DMS153 treated with DMSO at 0.1 percent for 48 hours (cell line): ENCODE measurements at regions not wholly inside any gene's neighbourhood (a gene's known extent, or its start where the extent isn't known, plus 50 kb on each side); places are given as distances from the start of the nearest gene placed in this dataset.

Source experiments
- DNase-seq: peaks from one replicate; lab custom pipeline; 2025; ENCODE audit not compliant: unreplicated experiment; lab: John Stamatoyannopoulos, UW

DNA sequence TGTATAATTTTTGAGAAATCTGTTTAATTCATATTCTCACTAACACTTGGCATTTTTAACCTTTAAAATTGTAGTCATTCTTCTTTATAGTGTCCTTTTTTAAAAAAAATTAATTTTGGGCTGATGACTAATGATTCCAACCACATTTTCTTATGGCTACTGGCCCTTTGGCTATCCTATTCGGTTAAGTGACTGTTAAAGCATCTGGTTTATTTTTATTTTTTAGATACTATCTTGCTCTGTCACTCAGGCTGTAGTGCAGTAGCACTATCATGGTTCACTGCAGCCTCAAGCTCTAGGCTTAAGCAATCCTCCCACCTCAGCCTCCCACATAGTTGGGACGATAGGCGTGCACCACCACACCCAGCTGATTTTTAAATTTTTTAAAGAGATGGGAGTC is 723.2 kb upstream of the CXADR start:
- DNase-seq = no peak

- DNase-seq = no peak
Observed at GRCh38 chr21:16792101-16792500, 720.7 kb upstream of the CXADR start.

DNA sequence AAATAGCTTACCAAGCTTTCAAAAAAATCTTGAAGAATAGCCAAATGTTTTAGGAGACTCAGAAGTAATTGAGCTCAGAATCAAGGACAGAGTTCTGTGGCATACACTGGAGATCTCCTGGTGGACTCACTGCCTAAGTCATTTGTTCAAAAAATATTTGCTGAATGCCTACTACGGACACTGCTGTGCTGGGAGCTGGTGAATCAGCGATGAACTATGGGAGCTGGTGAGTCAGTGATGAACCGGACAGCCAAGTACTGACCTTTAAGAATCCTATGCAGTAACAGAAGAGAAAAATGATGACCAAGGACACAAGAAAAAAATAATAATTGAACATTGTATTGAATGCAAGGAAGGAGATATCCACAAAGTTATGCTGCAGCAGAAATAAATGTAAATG is 717.9 kb upstream of the CXADR start:
- no peak for DNase-seq

DNA sequence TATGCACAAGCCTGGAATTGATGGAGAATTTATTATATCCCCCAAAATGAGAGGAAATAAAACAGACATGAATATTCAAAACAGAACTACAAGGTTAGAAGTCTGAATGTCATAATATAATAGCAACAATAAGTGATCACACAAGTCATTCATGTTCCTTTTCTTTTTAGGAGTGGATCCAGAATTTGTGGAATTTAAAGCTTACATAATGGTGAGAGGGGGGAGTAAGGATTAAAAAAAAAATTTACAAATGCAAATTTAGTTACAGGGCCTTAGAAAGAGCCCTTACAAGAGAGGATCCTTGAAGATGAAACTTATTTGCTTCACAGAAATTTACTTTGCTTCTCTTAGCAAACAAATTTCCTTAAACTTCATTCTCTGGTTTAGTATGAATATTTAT is 716.1 kb upstream of the CXADR start:
- no peak for DNase-seq

DNA sequence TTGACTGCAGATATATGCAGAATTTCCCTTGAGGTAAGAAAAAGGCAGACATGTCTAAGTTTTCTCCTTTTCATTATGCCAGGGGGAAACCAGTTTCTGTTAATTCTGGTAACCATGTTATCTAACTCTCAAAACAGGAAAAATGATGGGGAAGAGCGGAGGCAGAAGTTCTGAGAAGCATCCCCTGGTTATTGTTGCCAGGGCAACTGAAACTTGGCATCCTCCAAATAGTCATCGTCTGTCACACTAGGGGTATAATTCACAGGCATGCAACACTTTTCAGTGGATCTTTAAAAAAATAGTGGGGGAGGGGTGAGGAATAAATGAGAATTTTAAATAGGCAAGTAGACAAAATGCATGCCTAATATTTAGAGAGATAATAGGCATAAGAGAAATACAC is 715.3 kb upstream of the CXADR start:
- DNase-seq = no peak

DNA sequence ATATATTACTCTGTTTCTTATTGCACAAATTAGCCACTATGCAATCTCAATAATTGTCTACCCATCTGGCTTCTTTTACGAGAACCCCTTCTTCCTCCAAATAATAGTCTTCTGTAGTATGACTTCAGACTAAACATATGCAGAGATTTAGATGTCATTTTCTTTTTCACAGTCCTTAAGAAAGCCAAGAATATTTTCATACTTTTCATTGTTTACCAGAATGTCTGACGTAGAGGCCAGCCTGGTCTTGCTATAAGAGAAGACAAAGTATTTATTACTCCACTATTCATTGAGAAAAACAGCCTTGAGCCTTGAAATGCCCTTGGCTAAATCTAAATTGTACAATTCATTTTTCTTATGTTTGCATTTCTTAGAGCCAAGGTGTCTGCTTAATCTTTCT is 714.9 kb upstream of the CXADR start:
- no peak for DNase-seq

- no peak for DNase-seq
Observed at GRCh38 chr21:16800536-16801275, 712.1 kb upstream of the CXADR start.

DNA sequence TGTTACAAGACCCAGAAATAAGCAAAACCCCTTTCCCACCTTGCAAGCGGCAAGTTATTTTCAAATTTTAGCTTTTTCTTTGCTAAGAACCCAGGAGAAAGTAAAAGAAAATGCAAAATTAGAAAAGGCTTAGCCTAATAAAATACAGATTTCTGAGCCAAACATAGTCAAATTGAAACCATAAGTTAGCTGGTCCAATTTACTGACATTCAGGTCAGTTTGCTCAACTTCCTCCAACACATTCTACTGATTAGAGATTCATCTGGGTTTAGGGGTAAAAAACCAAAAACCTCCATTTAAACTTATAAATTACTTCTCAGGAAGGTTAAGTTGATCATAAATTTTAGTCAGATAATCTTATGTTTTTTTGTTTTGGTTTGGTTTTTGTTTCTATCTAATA is 701.8 kb upstream of the CXADR start:
- DNase-seq = no peak

DNA sequence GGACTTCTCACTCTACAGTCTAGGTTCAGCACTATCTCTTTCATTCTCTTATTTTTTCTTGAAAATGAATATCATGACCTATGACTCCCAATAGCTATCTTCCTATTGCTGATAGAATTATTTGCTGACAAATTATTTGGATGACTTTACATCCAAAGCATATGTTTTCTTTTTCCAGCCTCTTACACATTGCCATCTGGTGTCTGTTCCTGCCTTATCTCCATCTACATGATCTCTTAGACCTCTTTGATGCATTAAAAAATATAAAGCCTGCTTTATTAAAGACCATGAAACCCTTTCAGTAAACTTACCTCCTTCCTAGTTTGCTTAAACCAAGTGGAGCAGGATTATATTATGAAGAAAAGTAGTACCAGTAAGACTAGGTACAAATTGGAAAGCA is 700.9 kb upstream of the CXADR start:
- no peak for DNase-seq

DNA sequence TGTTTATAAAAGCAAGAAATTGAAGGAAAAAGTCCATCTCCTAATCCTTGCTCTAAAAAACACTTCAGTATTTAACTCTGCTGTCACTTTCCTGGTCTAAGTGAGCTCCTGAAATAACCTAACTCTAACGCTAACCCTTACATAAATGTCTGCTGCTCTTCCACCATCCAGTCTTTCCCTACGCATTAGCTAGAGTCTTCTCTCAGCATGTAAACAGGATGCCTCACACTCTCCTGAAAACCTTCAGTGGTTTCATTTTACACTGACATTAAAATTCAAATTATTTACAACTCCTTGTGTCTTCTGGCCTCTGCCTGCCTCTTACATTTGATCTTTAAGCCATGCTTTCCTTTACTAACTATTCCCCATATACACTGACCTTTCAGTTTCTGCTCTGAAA is 697.6 kb upstream of the CXADR start:
- no peak for DNase-seq

- no peak for DNase-seq
Observed at GRCh38 chr21:16821588-16821987, 691.3 kb upstream of the CXADR start.

- DNase-seq = no peak
Observed at GRCh38 chr21:16829532-16829931, 683.3 kb upstream of the CXADR start.

DNA sequence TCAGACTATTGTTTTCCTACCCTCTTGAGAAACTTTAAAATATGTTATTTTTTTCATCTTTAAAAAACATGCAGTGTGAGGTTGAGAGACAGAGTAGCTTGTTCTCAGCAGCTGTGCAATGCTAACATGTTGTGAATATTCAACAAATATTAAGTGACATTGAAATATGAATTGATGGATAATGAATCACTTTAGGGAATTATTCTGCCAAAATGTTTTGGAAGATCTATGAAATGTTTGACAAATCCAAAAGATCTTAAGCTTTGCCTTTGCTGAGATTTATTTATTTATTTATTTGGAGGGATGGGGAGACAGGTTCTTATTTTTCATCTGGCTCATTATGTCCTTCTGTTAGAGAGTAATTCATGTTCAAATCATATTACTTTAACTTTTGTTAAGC is 680.1 kb upstream of the CXADR start:
- no peak for DNase-seq

GRCh38 chr21:16834791-16835190 is 678.1 kb upstream of the CXADR start:
- DNase-seq = no peak

DNA sequence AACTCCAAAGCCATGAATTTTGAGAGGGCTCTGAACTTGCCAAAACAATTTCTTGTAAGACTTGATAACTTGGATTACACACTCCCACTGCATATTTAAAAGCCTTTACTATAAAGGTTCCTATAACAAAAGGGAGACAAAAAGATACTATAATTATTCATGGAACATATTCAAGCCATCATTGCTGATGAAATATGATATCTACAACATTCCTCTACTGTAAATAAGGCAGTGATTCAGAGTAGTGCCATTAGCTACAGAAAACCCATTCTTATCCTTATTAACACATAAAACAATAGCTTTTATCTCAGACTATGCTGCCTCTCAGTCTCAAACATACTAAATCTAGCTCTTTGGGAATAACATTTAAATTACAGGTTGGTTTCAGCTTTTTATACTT is 675.5 kb upstream of the CXADR start:
- no peak for DNase-seq

GRCh38 chr21:16837721-16838120 is 675.1 kb upstream of the CXADR start:
- DNase-seq = no peak

GRCh38 chr21:16838331-16838730 is 674.5 kb upstream of the CXADR start:
- DNase-seq = no peak

DNA sequence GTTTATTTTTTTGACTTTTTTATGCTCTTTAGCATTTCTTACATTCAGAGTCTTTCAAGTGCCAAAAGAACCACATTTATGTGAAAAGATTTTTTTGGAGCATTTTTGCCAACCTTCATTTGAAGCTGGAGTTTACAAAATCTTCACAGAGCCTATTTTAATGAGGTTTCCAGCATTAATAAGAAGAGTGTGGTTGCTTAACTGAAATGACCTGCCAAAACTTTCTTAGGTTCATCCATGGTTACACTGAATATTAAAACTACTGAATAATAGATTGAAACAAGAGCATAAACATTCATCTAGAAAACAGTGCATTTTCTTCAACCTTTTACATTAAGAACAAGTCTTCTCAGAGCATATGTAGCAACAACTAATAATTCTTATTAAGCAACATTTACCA is 672.3 kb upstream of the CXADR start:
- no peak for DNase-seq

- DNase-seq = no peak
Observed at GRCh38 chr21:16841975-16842695, 670.7 kb upstream of the CXADR start.

DNA sequence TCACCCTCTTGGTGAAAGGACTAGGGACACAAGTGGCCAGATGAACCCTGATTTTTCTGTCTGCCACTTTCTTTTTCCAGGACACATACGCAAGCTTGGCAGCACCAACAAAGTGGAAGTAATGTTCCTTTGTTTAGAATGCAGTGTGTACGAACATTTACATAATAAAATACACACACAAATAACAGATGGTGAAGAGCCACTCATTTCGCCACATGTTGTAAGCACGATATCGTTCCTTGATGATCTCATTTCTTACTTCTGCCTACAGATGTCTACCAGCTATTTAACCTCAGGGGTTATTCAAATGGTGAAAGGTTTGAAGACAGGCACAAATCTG is 670.2 kb upstream of the CXADR start:
- DNase-seq = no peak

DNA sequence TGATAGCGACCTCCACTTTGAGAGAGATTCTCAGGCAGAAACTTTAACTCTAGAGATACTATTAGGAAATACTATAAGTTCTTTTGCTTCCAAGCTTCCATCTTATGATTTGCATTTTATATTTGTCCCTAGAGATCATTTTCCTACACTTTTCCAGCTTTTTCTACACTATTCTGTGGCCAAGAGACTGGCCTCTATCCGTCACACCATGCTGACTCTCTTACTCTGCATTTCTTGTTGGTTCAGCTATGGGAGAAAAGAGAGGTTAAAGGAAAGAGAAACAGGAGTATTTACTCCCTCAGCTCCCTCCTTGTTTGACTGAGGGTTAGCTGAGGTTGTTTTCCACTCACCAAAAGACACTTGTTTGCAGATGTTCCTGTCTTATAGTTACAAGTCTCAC is 665.6 kb upstream of the CXADR start:
- DNase-seq = no peak

- DNase-seq = no peak
Observed at GRCh38 chr21:16851054-16851453, 661.8 kb upstream of the CXADR start.

DNA sequence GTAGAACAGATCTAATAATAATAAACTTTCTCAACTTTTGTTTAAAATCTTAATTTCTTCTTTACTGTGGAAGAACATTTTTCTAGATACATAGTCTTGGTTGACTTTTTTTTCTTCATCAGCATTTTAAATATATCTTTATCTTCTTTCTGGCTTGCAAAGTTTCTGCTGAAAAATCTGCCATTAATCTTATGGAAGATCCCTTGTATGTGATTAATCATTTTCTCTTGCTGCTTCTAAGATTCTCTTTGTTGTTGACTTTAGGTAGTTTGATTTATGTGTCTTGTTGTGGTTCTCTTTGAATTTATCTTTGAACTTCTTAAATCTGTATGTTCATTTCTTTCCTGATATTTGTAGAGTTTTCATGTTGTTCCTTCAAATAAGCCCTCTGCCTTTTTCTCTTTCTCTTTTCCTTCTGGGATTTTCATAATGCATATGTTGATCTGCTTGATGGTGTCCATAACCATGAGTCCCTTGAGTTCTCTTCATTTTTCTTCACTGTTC is 657.6 kb upstream of the CXADR start:
- no peak for DNase-seq
